PFSK-1 (cell line): ENCODE measurements at regions not wholly inside any gene's neighbourhood (a gene's known extent, or its start where the extent isn't known, plus 50 kb on each side); places are given as distances from the start of the nearest gene placed in this dataset.

ENCODE experiments used
- FOXP2 ChIP-seq: optimal IDR thresholded peaks from 2 replicates; pipeline ENCODE3; 2011; ENCODE audit warnings: borderline replicate concordance, control low read depth, inconsistent platforms; ENCODE audit not compliant: insufficient read depth; ENCODE audit errors: extremely low read length, extremely low read depth
- POLR2AphosphoS5 ChIP-seq: IDR thresholded peaks from 2 replicates; pipeline ENCODE4 v1.6.1; 2012; ENCODE audit warnings: low read depth, mild to moderate bottlenecking, control low read depth, low read length, moderate library complexity
- REST ChIP-seq, 2 experiments: IDR thresholded peaks; 2 replicates each; pipeline versions ENCODE4 v1.6.1 to v1.8.0; 2011 to 2012; ENCODE audit warnings: low read depth in 2 of 2, low read length in 2 of 2, control low read depth in 1 of 2, inconsistent platforms in 1 of 2, mild to moderate bottlenecking in 1 of 2, moderate library complexity in 1 of 2; ENCODE audit not compliant: insufficient read depth in 1 of 2
- SIN3A ChIP-seq: IDR thresholded peaks from 2 replicates; pipeline ENCODE4 v1.6.1; 2012; ENCODE audit warnings: mild to moderate bottlenecking, low read length, moderate library complexity, borderline replicate concordance; ENCODE audit not compliant: insufficient read depth
- TAF1 ChIP-seq: IDR thresholded peaks from 2 replicates; pipeline ENCODE4 v1.6.1; 2012; ENCODE audit warnings: low read length, control low read depth, borderline replicate concordance; ENCODE audit not compliant: insufficient read depth

GRCh38 chr13:50580684-50581305, 262.7 kb downstream of the DLEU7 start:
- TF ChIP-seq POLR2AphosphoS5, result no peak
- TF ChIP-seq REST (IDR thresholded peaks at IDR 0.05; ENCODE audit: insufficient read depth in 1 of 2, low read depth in 2 of 2, low read length in 2 of 2), result no peak
- no peak for TF ChIP-seq FOXP2
- no peak for TF ChIP-seq TAF1
- TF ChIP-seq SIN3A, result no peak

DNA sequence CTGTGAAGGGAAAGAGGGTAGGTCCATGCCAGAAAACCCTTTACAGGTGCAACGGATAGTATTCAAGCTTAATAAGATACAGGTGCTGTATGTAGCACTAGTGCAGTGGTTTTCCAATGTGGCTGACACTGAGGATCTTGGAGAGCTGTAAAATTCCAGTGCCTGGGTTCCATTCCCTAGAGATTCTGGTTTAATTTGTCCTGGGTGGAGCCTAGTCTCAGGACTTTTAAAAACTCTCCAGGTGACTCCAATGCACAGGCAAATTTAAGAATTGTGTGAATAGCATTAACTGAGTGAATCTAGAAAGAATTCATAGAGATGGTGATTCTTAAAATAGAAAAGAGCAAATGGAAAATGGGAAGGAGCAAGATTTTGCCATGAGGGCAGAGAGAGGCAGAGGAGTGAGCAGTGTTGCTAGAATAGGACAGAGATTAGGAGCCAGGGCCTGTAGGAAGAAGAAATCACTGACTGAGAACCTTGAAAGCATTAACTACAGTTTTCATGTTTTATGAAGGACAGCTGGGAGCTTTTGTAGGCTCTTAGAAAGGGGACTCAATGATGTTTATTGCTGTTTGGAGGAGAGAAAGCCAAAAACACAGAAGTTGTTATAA, 261.8 kb downstream of the DLEU7 start:
- TF ChIP-seq TAF1 (no peak), FOXP2 (no peak), SIN3A (no peak), POLR2AphosphoS5 (no peak), REST (IDR thresholded peaks at IDR 0.05; ENCODE audit: insufficient read depth in 1 of 2, low read depth in 2 of 2, low read length in 2 of 2) (no peak)

DNA sequence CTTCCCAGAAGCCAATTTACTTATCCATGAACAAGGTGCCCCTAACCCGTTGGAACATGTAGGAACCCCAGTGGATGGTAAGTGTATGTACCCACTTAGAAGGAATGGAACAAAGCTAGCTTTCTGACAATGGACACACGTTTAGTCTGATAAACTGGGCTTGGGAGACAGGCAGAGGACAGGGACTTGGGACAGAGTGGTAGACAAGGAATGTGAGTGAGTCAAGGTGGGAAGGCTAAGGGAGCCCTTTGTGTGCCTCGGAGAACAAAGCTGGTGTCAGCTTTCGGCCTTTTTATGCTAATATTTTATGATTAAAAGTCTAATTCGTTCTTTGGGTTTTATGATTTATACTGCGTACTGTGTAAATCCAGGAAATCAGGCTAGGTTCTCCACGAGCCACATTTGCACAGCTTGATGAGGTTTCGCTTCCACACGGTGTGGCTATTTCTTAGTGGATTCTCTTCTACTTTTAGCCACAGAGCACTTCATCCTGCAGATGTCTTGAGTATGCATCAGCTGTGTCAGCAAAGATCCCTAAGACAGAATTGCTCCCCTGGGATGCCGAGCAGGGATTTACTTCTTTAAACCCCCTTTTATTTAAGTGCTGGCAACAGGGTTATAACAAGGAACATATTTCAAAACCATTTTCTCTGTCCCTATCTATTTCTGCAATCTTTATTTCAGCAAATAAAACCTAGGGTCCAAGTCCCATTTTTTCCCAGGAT, 258.5 kb downstream of the DLEU7 start:
- TF ChIP-seq REST (IDR thresholded peaks at IDR 0.05; ENCODE audit: insufficient read depth in 1 of 2, low read depth in 2 of 2, low read length in 2 of 2) (no peak), SIN3A (no peak), POLR2AphosphoS5 (no peak), FOXP2 (no peak), TAF1 (no peak)

DNA sequence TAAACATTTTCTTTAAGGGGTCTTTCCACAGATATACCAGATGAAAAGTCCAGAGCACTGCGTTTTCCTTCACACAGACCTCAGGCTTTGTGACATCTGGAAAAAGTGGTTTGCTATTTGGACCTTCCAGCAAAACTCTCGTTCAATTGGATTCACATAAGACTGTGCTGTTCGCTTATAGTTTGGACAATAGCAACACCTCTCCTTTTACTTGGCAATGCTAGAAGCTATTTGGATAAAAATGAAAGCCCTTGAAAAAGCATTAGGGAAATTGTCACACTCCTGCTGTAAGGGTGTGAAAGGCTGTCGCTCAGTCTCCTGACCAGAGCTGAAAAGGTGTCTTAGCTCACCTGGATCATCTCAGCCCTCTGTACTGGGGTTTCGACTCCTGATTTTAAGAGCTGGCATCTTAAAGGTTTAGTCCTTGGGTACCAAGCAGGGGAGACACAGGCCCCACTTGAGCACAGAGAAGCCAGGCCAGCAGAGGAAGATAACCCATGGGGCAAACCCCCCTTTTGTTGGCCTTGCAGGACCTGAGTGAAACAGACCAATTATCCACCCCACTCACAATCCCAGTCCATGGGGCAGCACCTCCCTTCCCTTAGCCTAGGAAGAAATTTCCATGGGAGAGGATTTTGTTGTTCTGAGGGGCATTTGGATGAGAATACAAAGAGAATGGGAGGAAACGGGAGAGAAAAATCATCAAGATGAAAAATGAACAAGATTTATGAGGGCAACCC, 257.6 kb downstream of the DLEU7 start:
- TF ChIP-seq POLR2AphosphoS5, result no peak
- no peak for TF ChIP-seq SIN3A
- TF ChIP-seq TAF1, result no peak
- no peak for TF ChIP-seq FOXP2
- no peak for TF ChIP-seq REST (IDR thresholded peaks at IDR 0.05; ENCODE audit: insufficient read depth in 1 of 2, low read depth in 2 of 2, low read length in 2 of 2)
